HG03159 (cell line): ENCODE measurements at regions not wholly inside any gene's neighbourhood (a gene's known extent, or its start where the extent isn't known, plus 50 kb on each side); places are given as distances from the start of the nearest gene placed in this dataset.
"Not testable (repeated sequence)": the region's sequence is repeated elsewhere in the genome, so short reads cannot be mapped to it uniquely, and the experiment has no call there.

Experiments
- ATAC-seq: cut with Tn5 transposase; IDR thresholded peaks from one replicate; pipeline ENCODE4 v1.9.1; 2021; ENCODE audit warnings: mild to moderate bottlenecking, moderate library complexity; ENCODE audit not compliant: unreplicated experiment

DNA sequence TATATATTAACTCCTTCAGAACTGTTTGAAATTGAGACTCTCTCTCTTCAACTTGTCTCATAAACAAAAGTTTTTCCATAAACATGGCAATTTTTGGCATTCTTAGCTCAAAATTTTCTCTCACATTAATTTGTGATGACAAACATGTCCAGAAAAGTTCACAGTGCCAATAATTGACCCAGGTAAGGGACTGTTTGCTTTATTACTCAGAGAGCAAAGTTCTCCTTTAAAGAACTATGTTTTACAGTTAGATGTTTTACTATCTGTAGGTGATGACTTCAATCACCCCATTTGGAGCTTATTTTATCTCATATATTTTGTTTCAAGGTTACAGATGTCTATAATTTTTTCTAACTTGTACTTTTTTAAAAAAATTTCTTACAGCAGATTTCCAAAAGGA, 855.6 kb downstream of the SLC16A7 start:
- no peak for ATAC-seq

DNA sequence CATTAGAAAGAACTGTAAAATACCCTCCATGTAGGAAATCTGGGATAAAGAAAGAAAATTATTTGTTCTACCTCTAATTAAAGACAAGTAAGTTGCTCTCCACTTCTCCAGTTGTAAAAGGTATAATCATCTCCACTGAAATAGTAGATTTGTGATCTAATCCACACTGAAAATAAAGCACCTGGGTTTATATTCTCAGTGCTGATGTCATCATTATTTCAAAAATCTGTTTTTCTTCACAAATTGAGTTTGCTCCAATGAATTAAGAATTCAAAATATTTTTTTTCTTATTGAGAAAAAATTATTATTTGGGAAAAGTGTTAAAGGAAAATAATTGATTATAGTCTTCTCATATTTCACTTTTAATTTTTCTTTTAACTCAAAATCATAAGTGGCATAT, 869.2 kb downstream of the SLC16A7 start:
- ATAC-seq = no peak

DNA sequence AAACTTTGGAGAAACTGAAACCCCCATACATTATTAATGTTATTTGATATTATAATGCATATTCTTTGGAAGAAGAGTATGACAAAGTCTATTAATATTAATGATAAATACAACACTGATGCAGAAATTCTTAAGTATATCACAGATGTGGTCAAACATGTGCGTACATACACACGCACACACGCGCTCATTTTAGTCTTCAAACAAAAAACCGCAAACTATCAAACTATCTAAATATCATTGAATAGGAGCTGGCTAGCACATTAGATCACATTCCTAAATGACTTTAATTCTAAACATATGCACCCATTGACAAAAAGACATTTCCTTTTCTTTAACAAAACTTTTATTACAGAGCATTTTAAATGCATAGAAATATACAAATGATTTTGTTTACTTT, 872.7 kb downstream of the SLC16A7 start:
- no peak for ATAC-seq

- ATAC-seq = no peak
These were observed 880.0 kb downstream of the SLC16A7 start for GRCh38 chr12:60475825-60476224.

GRCh38 chr12:60487284-60487683, 891.5 kb downstream of the SLC16A7 start:
- no peak for ATAC-seq

- ATAC-seq = no peak
These were observed 893.2 kb downstream of the SLC16A7 start for GRCh38 chr12:60489071-60489470.

DNA sequence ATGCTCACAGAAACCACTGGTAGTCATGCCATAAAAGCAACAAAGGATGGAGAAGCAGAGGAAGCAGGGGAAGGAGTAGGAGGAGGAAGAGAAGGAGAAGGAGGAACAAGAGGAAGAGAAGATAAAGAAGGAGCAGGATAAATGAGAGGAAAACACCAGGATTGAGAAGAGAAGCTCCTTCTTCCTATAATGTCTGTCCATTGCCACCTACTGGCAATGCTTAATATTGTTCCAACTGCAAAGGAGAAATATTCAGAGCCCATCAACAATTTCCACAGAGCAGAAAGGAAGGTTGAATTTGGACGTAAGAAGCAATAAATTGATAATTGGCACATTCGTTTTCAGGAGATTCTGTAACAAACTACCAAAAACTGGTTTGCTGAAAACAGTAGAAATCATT, 898.4 kb downstream of the SLC16A7 start:
- ATAC-seq = no peak

GRCh38 chr12:60498656-60499055, 902.8 kb downstream of the SLC16A7 start:
- ATAC-seq = no peak

- no peak for ATAC-seq
These were observed 905.4 kb downstream of the SLC16A7 start for GRCh38 chr12:60501124-60501729.

DNA sequence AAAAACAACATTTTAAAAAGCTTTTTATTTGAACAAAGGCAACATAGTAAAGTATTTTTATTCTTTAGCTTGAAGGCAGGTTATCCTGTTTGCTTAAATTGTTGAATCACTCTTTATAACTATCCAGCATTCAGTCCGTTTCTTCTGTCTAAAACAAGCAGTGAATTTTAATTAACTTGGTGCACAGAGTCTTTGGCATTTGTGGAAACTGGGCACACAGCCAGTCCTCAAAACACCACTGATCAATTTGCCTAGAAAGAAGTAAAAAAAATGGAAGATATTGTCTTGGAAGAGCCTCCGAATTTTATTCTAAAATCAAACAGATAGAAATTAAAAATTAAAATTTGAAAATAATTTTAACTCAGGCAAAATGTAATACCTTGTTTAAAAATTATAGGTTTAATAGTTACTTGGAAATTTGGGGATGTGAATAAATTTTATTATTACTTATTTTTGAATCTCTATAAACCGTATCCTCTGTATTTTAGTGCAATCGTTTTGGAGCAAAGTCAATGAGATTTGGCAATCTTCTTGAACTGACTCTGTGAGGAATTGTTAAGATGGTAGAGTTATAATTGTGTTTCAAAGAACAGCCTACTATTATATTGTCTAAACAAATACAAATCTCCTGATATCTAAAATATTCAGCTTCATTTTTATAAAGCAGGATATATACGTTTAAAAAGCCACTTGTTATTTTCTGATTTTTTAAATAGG, 927.0 kb downstream of the SLC16A7 start:
- no peak for ATAC-seq

GRCh38 chr12:60529261-60529660, 933.4 kb downstream of the SLC16A7 start:
- no peak for ATAC-seq

GRCh38 chr12:60529723-60530122, 933.9 kb downstream of the SLC16A7 start:
- no peak for ATAC-seq

GRCh38 chr12:60535363-60535762, 939.5 kb downstream of the SLC16A7 start:
- ATAC-seq = no peak

DNA sequence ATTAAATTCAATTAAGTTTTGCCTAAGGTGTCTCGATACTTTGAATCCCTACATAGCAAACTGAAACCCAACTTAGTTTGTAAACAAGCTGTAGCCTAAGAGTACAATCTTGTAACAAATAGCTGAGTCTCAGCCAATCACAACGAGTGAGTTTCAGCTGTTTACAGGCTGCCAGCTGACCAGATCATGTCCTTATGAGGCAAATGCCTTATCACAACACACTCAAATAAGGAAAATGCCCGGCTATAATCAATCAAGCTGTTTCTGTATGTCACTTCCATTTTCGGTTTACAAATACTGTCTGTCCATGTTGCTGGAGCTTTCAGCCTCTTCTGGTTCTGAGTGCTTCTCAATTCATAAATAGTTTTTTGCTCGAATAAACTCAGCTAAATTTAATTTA, 943.8 kb downstream of the SLC16A7 start:
- ATAC-seq = no peak

DNA sequence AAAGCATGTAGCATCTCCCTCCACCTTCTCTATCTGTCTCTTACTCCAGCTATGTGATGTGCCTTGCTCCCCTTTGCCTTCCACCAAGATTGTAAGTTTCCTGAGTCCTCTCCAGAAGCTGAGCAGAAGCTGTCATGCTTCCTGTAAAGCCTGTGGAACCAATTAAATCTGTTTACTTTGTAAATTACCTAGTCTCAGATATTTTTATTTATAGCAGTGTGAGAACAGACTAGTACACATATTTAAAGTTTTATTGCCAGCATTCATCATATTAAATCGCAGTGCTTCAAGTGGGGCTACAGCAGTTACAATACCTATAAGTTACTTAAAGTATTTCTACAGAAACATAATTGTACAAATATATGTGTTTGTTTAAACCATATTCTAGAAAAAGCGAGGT, 973.1 kb downstream of the SLC16A7 start:
- ATAC-seq = no peak

DNA sequence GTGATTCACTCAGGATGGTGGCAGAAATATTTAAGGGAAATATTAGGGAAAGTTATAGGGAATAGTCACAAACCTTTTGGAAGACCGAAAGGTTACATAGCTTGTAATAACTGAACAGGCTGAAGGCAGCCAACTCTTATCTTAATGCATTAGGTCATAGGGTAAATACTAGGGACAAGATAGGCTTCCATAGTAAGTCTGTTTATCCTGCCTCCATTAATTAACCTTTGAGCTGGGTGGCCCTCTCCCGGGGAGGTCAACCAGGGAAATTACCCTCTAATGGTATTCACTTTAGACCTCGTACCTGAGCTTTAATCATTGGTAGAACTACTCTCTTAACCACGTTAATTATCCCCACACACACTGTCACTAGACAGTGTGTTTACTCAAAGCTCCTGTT, 981.8 kb downstream of the SLC16A7 start:
- no peak for ATAC-seq

- ATAC-seq = not testable (repeated sequence)
These were observed 991.8 kb downstream of the SLC16A7 start for GRCh38 chr12:60587664-60588063.

DNA sequence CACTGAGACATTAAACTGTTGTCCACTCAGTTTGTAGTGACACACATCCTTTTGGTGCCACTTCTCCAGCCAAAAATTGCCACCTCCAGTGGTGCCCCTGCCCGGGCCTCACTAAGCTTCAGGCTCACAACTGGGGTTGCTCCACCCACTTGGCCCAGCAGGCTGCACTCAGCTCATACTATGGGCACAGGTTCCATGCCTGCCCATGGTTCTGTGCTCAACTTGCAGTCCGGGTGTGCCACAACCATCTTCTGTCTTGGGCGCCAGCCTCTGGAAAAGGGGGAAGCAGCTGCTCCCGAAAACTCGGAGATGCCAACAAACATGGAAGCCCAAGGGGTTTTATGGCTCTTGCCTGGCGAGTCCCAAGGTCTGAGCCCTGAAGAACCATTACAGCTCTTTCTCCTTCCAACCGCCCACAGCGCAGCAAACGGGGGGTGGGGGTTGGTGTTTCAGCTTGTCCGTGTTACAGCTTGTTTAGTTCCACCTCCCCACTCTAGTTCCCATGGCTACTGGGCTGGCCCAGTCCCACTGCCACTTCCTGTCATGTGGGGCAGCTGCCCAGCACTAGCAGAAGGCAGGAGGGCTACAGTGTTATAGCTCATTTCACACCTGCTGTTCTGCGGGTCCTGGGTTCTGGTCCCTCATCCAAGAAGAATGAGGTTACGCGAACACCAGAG, 998.3 kb downstream of the SLC16A7 start:
- ATAC-seq = no peak

DNA sequence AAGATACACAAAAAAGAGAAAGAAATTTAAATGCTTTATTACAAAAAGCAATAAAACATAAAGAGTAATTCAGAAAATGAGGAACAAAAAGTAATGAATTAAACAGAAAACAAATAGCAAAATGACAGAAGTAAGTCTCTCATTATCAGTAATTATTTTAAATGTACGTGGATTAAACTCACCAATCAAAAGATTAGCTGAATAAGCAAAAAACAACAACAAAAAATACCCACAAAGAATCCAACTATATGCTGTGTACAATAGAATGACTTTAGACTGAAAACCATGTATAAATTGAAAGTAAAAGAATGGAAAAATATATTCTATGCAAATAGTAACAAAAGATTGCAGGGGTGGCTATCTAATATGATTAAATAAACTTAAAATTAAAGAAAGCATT, 1006.8 kb downstream of the SLC16A7 start:
- no peak for ATAC-seq

DNA sequence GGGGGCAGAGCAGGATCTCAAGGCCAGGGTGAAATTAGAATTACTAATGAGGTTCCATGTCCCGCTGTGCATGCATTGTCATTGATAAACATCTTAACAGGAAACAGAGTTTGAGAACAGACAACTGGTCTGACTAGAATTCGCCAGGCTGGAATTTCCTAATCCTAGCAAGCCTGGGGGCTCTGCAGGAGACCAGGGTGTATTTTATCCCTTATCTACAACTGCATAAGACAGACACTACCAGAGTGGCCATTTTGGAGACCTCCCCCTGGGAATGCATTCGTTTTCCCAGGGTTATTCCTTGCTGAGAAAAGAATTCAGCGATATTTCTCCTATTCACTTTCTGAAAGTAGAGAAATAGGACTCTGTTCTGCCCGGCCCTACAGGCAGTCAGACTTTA, 1007.6 kb downstream of the SLC16A7 start:
- ATAC-seq = not testable (repeated sequence)

- ATAC-seq = no peak
These were observed 1020.6 kb downstream of the SLC16A7 start for GRCh38 chr12:60616400-60616799.

DNA sequence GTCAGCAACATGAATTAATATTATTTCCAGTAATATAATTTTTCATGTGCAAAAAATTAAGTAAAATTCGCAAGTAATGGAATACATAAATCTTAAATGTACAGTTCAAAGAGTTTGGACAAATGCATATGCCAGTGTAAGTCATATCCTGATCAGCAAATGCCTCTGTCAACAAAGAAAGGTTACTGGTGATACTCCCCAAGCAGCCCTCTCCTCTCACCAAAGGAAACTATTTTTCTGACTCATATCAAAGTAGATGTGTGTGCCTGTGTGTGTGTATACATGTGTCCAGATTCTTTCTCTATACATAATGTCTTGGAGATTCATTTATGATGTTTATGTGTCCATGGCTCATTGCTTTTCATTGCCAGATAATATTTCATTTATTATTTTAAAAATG, 1035.0 kb downstream of the SLC16A7 start:
- no peak for ATAC-seq
